ENCODE measurements at regions not wholly inside any gene's neighbourhood (a gene's known extent, or its start where the extent isn't known, plus 50 kb on each side); places are given as distances from the start of the nearest gene placed in this dataset.

DNA sequence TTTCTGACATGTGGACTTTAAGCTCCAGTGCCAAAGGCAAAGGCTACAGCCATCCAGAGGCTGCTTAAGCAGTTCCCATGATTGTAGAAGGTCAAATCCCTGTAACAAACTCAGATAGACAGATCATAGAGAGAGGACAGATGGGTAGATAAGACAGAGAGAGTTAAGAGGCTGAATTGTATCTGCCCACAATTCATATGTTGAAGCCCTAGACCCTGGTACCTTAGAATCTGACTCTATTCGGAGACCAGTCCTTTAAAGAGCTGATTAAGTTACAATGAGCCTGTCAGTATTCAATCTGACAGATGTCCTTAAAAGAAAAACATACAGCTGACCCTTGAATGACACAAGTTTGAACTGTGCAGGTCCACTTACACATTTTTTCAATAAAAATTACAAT, 115.2 kb downstream of the RAP2A start (continued):
- TF ChIP-seq, protein P1, sequence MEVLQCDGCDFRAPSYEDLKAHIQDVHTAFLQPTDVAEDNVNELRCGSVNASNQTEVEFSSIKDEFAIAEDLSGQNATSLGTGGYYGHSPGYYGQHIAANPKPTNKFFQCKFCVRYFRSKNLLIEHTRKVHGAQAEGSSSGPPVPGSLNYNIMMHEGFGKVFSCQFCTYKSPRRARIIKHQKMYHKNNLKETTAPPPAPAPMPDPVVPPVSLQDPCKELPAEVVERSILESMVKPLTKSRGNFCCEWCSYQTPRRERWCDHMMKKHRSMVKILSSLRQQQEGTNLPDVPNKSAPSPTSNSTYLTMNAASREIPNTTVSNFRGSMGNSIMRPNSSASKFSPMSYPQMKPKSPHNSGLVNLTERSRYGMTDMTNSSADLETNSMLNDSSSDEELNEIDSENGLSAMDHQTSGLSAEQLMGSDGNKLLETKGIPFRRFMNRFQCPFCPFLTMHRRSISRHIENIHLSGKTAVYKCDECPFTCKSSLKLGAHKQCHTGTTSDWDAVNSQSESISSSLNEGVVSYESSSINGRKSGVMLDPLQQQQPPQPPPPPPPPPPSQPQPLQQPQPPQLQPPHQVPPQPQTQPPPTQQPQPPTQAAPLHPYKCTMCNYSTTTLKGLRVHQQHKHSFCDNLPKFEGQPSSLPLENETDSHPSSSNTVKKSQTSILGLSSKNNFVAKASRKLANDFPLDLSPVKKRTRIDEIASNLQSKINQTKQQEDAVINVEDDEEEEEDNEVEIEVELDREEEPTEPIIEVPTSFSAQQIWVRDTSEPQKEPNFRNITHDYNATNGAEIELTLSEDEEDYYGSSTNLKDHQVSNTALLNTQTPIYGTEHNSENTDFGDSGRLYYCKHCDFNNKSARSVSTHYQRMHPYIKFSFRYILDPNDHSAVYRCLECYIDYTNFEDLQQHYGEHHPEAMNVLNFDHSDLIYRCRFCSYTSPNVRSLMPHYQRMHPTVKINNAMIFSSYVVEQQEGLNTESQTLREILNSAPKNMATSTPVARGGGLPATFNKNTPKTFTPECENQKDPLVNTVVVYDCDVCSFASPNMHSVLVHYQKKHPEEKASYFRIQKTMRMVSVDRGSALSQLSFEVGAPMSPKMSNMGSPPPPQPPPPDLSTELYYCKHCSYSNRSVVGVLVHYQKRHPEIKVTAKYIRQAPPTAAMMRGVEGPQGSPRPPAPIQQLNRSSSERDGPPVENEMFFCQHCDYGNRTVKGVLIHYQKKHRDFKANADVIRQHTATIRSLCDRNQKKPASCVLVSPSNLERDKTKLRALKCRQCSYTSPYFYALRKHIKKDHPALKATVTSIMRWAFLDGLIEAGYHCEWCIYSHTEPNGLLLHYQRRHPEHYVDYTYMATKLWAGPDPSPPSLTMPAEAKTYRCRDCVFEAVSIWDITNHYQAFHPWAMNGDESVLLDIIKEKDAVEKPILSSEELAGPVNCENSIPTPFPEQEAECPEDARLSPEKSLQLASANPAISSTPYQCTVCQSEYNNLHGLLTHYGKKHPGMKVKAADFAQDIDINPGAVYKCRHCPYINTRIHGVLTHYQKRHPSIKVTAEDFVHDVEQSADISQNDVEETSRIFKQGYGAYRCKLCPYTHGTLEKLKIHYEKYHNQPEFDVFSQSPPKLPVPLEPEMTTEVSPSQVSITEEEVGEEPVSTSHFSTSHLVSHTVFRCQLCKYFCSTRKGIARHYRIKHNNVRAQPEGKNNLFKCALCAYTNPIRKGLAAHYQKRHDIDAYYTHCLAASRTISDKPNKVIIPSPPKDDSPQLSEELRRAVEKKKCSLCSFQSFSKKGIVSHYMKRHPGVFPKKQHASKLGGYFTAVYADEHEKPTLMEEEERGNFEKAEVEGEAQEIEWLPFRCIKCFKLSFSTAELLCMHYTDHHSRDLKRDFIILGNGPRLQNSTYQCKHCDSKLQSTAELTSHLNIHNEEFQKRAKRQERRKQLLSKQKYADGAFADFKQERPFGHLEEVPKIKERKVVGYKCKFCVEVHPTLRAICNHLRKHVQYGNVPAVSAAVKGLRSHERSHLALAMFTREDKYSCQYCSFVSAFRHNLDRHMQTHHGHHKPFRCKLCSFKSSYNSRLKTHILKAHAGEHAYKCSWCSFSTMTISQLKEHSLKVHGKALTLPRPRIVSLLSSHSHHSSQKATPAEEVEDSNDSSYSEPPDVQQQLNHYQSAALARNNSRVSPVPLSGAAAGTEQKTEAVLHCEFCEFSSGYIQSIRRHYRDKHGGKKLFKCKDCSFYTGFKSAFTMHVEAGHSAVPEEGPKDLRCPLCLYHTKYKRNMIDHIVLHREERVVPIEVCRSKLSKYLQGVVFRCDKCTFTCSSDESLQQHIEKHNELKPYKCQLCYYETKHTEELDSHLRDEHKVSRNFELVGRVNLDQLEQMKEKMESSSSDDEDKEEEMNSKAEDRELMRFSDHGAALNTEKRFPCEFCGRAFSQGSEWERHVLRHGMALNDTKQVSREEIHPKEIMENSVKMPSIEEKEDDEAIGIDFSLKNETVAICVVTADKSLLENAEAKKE (CRISPR knock-in tag; IDR thresholded peaks at IDR 0.05) = no peak
- no peak for TF ChIP-seq CREB1 (CRISPR knock-in tag; IDR thresholded peaks at IDR 0.05; ENCODE audit: low read depth)
- TF ChIP-seq EZH2 (IDR thresholded peaks at IDR 0.05; ENCODE audit: low read depth, unreplicated experiment) = no peak
- no peak for TF ChIP-seq ZNF331 (CRISPR knock-in tag; IDR thresholded peaks at IDR 0.05; ENCODE audit: low read depth)
- no peak for TF ChIP-seq NANOG (IDR thresholded peaks at IDR 0.05; ENCODE audit: borderline replicate concordance)
- TF ChIP-seq ZNF114 (CRISPR knock-in tag; IDR thresholded peaks at IDR 0.05) = no peak
- TF ChIP-seq, protein P2, sequence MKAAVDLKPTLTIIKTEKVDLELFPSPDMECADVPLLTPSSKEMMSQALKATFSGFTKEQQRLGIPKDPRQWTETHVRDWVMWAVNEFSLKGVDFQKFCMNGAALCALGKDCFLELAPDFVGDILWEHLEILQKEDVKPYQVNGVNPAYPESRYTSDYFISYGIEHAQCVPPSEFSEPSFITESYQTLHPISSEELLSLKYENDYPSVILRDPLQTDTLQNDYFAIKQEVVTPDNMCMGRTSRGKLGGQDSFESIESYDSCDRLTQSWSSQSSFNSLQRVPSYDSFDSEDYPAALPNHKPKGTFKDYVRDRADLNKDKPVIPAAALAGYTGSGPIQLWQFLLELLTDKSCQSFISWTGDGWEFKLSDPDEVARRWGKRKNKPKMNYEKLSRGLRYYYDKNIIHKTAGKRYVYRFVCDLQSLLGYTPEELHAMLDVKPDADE (IDR thresholded peaks at IDR 0.05) = no peak

DNA sequence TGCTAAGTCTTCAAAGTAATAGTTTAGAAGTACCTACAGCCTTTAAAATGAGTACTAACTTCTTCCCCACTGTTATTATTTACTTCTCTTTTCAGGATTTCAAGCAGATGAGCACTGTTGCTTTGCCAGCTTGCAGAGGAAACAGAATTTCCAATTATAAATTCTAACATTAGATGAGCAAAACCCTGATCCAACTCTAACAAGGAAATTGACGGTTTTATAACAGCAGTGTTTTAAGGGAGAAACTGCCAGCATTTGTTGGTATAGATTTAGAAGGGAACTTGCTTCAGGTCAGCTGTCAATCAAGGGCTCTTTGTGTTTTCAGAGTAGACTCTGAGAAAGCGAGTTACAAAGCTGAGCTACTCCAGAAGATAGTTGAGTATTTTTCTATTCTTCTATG, 120.5 kb downstream of the RAP2A start:
- Histone ChIP-seq H3K4me1 (ENCODE audit: insufficient read depth) (0 out of 2 replicates have a peak, but pooled peaks cover 5% of the 10 kb centered on the region), H3K79me2 (replicated peaks; ENCODE audit: insufficient read depth) (no peaks in the 10 kb centered on the region), H3K9me2 (ENCODE audit: insufficient read depth) (peaks cover 8% of the 10 kb centered on the region; the same call in 1 of the 2 replicates), H3K4me3 (no peak overlapping the region), H3K4me2 (no peak overlapping the region), H3K27me3 (ENCODE audit: insufficient read depth) (no peaks in the 10 kb centered on the region), H3K27ac (ENCODE audit: low read depth) (no peak overlapping the region), H4K20me1 (replicated peaks; ENCODE audit: insufficient read depth) (no peaks in the 10 kb centered on the region), H3K36me3 (ENCODE audit: insufficient read depth) (no peaks in the 10 kb centered on the region; the same call in 1 of the 2 replicates), H3F3A (replicated peaks; ENCODE audit: low read depth) (no peaks in the 10 kb centered on the region), H2AFZ (peak overlapping the region; percentile 15; the same call in 1 of the 2 replicates)
- DNase-seq (ENCODE audit: low spot score) = no peak
- Mint-ChIP-seq H3K4me1 (no peaks in the 10 kb centered on the region), H3K27ac (no peak overlapping the region), H3K36me3 (ENCODE audit: low read depth) (no peaks in the 10 kb centered on the region), H3K9me3 (no peaks in the 10 kb centered on the region; the same call in 2 of the 3 replicates), H3K27me3 (ENCODE audit: insufficient read depth, low read depth, poor library complexity) (no peaks in the 10 kb centered on the region), H3K4me3 (no peak overlapping the region)
- no peak for ATAC-seq
- no peak for TF ChIP-seq STAT1 (IDR thresholded peaks at IDR 0.05; ENCODE audit: unreplicated experiment)
- TF ChIP-seq, protein P1 (CRISPR knock-in tag; IDR thresholded peaks at IDR 0.05) = no peak
